NB4 (cell line): ENCODE measurements at regions not wholly inside any gene's neighbourhood (a gene's known extent, or its start where the extent isn't known, plus 50 kb on each side); places are given as distances from the start of the nearest gene placed in this dataset.
"Not testable (repeated sequence)": the region's sequence is repeated elsewhere in the genome, so short reads cannot be mapped to it uniquely, and the experiment has no call there.

Experiments
- DNase-seq: peaks from one replicate; pipeline ENCODE4 v3.0.0; 2010; ENCODE audit warnings: low read depth
- H3K4me3 ChIP-seq: one replicate; pipeline ENCODE4 v1.5.1; 2011; ENCODE audit warnings: mild to moderate bottlenecking, low read depth, low read length, moderate library complexity
- MYC ChIP-seq: IDR thresholded peaks from 2 replicates; pipeline ENCODE4 v1.6.1; 2011; ENCODE audit warnings: low read depth, low read length
- POLR2A ChIP-seq: IDR thresholded peaks from 2 replicates; pipeline ENCODE4 v1.6.1; 2011; ENCODE audit warnings: mild to moderate bottlenecking; ENCODE audit not compliant: insufficient read length; ENCODE audit errors: extremely low read depth
- TF ChIP-seq, protein P1 (sequence below): IDR thresholded peaks from one replicate; pipeline ENCODE4 v1.5.1; 2012; ENCODE audit warnings: low read depth, low read length
- TF ChIP-seq, protein P2 (sequence below): IDR thresholded peaks from 2 replicates; pipeline ENCODE4 v1.6.1; 2011; ENCODE audit warnings: low read depth, low read length

DNA sequence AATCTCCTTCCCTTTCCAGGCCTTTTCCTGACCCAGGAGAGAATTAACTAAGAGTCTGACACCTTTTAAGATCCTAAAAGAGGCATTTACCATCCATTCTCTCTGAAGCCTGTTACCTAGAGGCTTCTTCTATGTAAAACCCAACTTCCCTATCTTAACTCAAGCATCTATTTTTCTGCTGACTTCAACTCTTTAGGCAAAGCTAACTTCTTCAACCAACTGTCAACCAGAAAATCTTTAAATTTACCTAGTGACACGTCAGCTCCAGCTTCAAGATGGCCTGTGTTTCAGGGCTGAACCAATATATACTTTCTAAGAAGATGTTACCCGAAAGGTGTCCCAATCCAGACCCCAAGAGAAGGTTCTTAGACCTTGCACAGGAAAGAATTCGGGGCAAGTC is 492.3 kb upstream of the AUTS2 start:
- TF ChIP-seq, protein P1, sequence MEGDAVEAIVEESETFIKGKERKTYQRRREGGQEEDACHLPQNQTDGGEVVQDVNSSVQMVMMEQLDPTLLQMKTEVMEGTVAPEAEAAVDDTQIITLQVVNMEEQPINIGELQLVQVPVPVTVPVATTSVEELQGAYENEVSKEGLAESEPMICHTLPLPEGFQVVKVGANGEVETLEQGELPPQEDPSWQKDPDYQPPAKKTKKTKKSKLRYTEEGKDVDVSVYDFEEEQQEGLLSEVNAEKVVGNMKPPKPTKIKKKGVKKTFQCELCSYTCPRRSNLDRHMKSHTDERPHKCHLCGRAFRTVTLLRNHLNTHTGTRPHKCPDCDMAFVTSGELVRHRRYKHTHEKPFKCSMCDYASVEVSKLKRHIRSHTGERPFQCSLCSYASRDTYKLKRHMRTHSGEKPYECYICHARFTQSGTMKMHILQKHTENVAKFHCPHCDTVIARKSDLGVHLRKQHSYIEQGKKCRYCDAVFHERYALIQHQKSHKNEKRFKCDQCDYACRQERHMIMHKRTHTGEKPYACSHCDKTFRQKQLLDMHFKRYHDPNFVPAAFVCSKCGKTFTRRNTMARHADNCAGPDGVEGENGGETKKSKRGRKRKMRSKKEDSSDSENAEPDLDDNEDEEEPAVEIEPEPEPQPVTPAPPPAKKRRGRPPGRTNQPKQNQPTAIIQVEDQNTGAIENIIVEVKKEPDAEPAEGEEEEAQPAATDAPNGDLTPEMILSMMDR: no peak
- TF ChIP-seq, protein P2, sequence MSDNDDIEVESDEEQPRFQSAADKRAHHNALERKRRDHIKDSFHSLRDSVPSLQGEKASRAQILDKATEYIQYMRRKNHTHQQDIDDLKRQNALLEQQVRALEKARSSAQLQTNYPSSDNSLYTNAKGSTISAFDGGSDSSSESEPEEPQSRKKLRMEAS: no peak
- TF ChIP-seq MYC (no peak), POLR2A (no peak)
- DNase-seq: no peak
- H3K4me3 ChIP-seq: no peak overlapping the region

DNA sequence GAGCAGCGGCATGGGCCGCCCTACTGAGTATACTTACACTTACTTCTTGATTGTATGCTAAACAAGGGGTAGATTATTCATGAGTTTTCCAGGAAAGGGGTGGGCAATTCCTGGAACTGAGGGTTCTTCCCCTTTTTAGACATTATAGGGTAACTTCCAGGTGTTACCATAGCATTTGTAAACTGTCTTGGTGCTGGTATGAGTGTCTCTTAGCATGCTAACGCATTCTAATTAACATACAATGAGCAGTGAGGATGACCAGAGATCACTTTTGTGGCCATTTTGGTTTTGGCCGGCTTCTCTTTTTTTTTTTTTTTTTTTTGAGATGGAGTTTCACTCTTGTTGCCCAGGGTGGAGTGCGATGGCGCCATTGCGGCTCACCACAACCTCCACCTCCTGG is 491.8 kb upstream of the AUTS2 start:
- not testable (repeated sequence) for DNase-seq, H3K4me3 ChIP-seq

DNA sequence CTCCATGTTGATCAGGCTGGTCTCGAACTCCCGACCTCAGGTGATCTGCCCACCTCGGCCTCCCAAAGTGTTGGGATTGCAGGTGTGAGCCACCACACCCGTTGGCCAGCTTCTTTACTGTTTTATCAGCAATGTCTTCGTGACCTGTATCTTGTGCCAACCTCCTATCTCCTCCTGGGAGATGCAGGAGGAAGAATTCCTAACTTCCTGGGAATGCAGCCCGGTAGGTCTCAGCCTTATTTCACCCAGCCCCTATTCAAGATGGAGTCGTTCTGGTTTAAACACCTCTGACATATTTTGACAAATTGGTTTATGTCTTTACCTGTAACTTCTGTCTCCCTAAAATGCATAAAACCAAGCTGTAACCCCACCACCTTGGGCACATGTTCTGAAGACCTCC is 491.3 kb upstream of the AUTS2 start:
- not testable (repeated sequence) for DNase-seq

DNA sequence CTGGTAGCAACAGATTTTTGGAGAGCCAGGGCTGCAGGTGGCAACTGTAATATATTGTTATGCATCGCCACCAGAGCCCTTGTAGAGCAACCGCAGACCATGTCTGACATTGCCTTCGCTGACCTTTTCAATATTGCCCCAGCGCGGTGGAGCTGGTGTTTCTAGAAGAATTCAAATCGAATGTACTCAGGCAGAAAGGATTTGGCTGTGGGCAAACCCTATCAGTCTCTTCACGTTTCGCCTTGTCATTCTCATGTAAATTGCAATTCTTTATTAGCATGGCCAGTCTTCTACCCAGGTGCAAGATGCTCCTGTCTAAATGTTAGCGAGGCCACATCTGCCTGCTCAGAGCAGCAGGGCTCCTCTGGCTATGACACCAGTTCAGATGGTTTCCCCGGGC is 490.2 kb upstream of the AUTS2 start:
- no peak for DNase-seq
- H3K4me3 ChIP-seq: no peak overlapping the region
- TF ChIP-seq MYC: no peak
- TF ChIP-seq, protein P2: no peak
- TF ChIP-seq, protein P1: no peak
- TF ChIP-seq POLR2A: no peak

More for the DNA sequence above, 491.3 kb upstream of the AUTS2 start:
- H3K4me3 ChIP-seq: not testable (repeated sequence)

DNA sequence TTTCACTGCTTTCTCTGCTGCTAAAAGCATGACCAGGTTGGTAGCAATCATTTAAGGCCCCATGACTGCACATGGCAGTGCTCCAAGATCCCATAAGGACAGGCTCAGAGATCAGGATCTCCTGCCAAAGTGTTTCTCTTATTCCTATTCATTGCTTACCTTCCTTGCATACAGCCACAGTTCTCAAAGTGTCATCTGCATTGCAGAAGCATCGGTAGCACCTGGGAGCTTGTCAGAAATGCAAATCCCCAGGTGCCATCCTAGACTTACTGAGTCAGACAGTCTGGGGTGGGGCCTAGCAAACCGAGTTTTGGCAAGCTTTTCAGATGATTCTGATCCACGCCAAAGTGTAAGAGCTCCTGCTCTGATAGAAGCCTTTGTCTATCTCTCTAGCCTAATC is 489.0 kb upstream of the AUTS2 start:
- DNase-seq: no peak
- no peak for TF ChIP-seq POLR2A
- TF ChIP-seq, protein P2: no peak
- TF ChIP-seq MYC: no peak
- TF ChIP-seq, protein P1: no peak

DNA sequence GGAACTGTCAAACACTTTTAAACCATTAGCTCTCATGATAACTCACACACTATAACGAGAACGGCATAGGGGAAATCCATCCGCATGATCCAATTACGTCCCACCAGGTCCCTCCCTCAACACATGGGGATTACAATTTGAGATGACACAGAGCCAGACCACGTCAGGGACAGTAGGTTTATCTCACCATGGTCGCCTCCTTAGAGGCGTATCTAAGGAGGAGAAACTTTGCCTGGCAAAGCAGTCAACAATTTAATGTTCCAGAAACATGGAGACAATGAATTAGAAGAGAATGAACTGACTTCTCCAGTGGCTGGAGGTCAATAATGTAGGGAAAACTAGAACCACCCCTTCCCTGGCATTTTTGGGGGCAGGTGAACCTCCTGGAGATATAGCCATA is 488.4 kb upstream of the AUTS2 start:
- no peak for DNase-seq
- TF ChIP-seq, protein P2: no peak
- no peak overlapping the region for H3K4me3 ChIP-seq

More for the DNA sequence above, 489.0 kb upstream of the AUTS2 start:
- no peak overlapping the region for H3K4me3 ChIP-seq

DNA sequence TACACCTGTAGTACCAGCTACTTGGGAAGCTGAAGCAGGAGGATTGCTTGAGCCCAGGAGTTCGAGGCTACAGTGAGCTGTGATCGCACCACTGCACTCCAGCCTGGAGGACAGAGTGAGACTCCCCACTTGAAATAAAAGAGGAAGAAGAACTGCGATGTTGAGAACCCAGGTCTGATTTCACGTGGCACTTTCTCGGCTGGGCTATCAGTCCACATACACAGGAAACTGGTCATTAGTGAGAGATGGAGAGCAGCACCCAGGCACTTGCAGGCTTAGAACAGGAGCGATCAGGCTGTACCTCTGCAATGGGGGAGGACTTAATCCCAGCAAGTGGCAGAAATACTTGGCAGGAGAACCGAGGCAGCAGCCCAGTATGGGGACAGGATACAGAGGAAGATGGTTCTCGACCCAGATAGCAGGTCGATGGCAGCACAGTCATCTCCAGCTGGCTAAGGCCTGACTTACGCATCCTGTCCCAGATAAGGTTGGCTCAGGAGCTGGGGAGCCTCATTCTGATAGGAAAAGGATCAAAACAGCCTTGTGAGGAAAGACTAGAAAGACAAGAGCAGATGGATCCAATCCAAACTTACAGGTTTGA is 487.7 kb upstream of the AUTS2 start:
- H3K4me3 ChIP-seq: no peak overlapping the region
- DNase-seq: no peak
- TF ChIP-seq, protein P2: no peak
- TF ChIP-seq POLR2A: no peak
- TF ChIP-seq MYC: no peak
- TF ChIP-seq, protein P1: no peak
